IPS DF 19.7 (cell line): ENCODE measurements at regions not wholly inside any gene's neighbourhood (a gene's known extent, or its start where the extent isn't known, plus 50 kb on each side); places are given as distances from the start of the nearest gene placed in this dataset.
"Not testable (repeated sequence)": the region's sequence is repeated elsewhere in the genome, so short reads cannot be mapped to it uniquely, and the experiment has no call there.

ENCODE experiments used
- DNase-seq: peaks from one replicate; pipeline ENCODE4 v3.0.0-alpha.2; 2013; ENCODE audit warnings: low read depth, low spot score

- DNase-seq = no peak
Measured at GRCh38 chr3:173342679-173343078, 54.9 kb upstream of the NLGN1 start.

DNA sequence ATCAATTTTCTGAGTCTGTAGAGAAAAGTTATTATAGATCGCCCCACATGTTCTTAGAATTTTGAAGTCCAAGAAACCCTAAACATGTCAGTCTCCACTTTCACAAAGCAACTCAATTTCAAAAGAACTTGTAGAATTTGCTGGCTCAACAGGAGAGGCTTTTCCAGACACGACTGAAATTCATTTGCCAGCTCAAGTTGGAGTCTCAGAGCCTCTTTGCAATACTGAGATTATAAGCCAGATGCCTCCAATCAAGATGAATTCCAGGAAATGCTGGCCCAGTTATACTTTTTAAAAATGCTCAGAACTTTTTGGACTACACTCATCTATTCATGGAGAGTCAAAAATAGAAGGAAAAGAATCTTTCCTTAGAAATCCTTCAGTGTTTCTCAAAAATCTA lies 56.9 kb upstream of the NLGN1 start:
- DNase-seq = no peak

DNA sequence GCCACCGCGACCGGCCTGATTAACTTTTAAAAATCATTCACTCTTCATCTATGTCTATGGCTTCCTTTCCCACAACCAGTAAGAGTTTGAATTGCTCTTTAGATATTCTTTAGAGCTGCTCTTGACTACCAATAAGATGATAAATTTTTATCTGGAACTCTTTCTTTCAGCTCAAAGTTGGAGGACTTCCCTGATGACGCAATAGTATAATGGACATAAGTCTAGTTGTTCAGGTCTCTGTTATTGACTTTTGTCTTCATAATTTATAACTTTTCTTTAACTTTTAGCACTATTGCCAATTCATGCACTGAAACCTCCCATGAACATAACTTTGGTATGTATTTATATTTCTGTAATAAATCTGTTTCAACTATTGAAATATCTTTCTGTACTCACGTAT lies 61.3 kb upstream of the NLGN1 start:
- DNase-seq = no peak

DNA sequence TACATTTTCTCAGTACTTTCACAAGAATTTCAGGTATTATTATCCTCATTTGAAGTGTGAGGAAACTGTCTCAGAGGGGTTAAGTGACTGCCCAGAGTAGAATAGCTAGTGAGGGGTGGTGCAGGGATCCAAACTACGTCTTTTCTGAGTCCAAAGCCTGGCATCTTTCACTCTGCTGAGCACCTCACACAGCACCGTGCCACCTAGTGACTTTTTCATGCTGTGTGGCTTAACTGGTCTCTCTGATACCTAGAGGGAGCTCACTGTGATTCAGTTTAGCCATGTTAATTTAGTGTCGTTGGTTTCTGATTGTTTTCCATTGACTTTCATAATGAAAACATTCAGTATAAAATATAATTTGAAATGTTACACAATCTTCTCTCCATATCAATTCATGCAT lies 91.4 kb upstream of the NLGN1 start:
- DNase-seq = no peak

DNA sequence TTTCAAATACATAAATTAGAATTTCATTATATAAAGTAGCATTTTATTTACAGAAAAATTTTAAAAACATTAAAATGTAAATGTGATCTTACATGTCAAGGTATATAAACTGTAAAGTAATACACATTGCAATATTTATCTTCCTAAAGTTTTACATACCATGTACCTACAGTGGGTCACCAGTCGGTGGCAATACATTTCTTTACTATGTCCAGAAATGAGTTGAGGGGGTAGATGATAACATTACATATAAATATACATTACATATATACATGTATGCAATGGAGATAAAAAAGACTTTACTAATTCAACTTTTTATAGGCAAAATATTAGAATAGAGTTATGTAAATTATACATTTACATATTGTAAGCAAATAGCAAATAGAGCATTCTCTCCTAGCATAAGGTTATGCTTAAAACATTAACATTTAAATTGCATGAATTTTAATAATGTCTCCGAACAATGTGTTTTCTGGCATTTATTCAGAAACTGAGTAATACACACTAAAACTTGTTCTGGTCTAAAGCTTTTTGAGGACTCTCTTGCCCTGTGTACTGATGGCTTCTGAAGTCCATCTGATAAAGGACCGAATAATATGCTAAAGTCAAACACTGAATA lies 93.3 kb upstream of the NLGN1 start:
- no peak for DNase-seq

DNA sequence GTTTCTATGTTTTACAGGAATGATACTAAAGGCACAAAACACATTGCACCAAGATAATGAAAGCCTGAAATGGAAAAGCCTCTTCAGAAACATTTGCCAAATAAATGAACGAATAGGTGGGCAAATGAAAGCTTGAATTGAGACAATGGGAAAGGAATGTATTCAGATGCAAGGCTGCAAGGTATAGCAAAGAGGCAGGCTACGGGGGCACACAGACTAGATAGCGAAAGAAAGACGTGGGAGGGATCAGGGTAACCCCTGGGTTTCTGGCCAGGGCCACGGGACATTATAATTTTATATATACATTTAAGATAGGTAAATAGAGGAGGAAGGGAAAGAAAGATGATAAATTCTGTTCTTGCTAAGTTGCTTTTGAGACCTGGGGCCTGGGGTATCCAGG lies 95.9 kb upstream of the NLGN1 start:
- DNase-seq = no peak

DNA sequence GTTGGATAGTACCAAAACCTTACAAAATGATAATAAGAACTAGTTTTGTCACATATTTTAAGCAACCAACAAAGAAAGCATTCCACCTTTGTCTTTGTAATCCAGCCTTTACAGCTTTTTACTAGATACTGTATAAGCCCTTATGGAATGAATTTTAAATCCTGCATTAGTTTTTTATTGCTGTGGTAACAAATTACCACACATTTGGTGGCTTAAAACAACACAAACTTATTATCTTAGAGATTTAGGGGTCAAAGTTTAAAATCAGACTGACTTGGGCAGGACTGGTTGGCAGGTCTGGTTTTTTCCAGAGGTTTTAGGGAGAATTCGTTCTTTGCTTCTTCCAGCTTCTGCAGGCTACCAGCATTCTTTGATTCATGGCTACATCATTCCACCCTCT lies 108.5 kb upstream of the NLGN1 start:
- DNase-seq = no peak

- DNase-seq = no peak
Measured at GRCh38 chr3:173287361-173287760, 110.2 kb upstream of the NLGN1 start.

- DNase-seq = not testable (repeated sequence)
Measured at GRCh38 chr3:173286507-173286906, 111.0 kb upstream of the NLGN1 start.

DNA sequence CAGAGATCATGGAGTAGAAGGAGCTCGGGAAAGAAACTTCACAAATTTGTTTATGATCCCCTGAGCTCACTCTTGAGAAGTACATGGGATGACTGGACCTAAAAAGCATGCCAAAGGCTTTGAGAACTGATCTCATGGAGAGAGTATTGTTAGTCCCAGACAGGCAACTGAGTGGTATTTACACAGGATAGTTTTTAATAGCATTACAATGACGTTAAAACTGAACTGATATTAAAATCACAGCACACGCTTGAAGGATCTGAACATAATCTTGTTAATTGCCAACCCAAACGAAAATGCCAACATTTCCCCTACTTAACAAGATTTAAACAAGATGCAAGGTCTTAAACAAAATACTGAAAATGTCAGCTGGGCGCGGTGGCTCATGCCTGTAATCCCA lies 113.2 kb upstream of the NLGN1 start:
- DNase-seq = no peak

- DNase-seq = peak; percentile 5
Measured at GRCh38 chr3:173275740-173276139, 121.8 kb upstream of the NLGN1 start.

- no peak for DNase-seq
Measured at GRCh38 chr3:173273838-173274237, 123.7 kb upstream of the NLGN1 start.

DNA sequence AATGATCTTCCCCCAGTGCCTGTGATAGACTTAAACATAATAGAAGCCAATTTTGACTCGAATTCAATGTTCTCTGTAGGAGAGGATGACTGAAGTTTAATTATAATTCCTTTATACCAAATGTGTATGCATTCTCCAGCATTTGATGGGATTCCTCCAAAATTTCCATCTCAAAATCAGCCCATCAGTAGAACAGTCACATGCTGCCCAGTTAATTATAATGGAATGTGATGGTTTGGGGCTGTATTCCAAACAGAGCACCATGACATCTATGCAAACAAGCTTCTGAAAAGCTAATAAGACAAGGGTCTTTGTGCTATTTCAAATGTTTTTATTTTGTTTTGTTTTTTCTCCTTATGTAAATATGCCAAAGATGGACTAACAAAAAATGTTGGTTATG lies 127.7 kb upstream of the SPATA16 start:
- no peak for DNase-seq

GRCh38 chr3:173267716-173268115 lies 126.7 kb upstream of the SPATA16 start:
- DNase-seq = no peak

DNA sequence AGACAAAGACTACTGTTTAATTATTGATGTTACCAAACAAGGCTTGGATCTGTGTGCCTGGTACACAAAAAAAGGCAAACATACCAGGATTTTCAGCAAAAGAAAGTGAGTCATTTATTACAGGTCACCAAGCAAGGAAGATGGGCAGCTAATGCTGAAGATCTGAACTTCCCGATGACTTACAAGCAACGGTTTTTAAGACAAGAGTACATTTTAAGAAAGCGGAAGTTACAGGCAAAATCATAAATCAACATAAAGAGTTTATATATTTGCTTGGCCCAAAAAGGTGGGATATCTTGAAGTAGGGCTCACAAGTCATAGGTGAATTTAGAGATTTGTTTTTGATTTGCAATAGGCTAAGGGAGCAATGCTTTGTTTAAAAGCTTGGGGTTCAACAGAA lies 125.4 kb upstream of the SPATA16 start:
- DNase-seq = no peak

- no peak for DNase-seq
Measured at GRCh38 chr3:173258697-173259096, 117.7 kb upstream of the SPATA16 start.

- no peak for DNase-seq
Measured at GRCh38 chr3:173257797-173258196, 116.8 kb upstream of the SPATA16 start.

DNA sequence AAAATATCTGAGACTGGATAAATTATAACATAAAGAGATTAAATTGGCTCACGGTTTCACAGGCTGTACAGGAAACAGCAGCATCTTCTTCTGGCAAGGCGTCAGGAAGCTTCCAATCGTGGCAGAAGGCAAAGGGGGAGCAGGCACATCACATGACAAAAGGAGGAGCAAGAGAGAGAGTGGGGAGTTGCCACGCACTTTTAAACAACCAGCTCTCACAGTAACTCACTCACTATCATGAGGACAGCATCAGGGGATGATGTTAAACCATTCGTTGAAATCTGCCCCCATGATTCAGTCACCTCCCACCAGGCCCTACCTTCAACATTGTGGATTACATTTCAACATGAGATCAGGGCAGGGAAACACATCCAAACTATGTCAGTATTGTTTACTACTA lies 114.5 kb upstream of the SPATA16 start:
- DNase-seq = no peak

DNA sequence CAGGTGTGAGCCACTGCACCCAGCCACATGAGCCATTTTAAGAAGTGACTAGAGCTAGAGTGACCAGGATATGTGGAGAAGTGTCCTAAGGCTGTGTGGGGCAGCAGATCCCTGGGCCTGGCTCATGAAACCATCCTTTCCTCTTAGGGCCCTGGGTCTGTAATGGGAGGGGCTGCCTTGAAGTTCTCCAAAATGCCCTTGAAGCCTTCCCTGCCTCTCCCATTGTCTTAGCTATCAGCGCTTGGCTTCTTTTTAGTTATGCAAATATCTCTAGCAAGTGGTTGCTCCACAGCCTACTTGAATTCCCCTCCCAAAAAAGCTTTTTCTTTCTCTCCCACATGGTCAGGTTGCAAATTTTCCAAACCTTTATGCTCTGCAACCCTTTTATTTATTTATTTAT lies 112.4 kb upstream of the SPATA16 start:
- DNase-seq = peak; percentile 45

DNA sequence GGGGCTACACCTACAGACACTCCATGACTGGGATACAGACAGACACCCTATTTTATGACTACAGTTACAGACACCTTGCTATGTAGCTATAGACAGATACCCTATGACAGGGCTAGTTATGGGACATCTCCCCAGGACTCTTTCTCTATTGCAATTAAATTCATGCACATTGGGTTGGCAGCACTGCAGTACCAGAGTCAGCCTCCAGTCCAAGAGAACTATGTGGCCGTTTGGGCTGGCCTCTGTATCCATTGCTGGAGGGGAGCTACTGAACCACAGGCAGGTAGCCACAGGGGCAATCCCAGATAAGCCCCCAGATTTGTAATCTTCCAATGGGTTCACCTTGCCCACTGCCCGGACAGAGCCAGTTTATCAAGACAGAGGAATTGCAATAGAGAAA lies 108.4 kb upstream of the SPATA16 start:
- no peak for DNase-seq

DNA sequence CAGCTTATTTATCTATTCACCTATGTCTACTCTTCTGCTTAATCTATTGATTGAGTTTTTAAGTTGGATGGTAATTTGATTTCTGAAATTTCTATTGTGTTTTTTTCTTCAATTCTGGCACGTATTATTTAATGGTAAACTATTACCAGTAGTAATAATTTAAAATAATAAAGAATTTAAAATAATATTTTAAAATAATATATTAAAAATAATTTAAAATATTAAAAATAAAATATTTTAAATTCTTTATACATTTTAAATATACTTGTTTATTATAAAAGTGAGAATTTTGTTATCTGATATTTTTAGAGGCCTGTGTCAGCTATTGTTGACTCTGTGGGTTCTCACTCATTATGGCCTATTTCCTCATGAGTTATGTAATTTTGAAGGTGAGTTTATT lies 100.7 kb upstream of the SPATA16 start:
- DNase-seq = no peak

- DNase-seq = no peak
Measured at GRCh38 chr3:173238091-173238490, 97.1 kb upstream of the SPATA16 start.

DNA sequence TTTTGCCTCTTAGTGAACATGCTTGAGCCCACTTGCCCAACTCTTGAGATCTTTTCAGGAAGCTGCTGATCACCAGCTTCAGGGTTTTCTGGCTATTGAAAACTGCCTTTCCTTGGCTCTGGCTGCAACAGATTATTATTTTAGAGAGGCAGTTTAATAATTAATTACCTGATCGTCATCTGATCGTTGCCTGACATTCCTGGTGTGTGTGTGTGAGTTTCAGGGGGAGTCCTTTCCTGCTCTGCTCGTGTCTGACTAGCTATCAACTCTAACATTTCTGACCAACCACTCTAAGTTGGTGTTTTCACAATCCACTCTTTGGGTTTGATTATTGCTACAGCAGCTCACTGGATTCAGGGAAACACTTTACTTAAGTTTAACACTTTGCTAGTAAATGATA lies 84.3 kb upstream of the SPATA16 start:
- no peak for DNase-seq

- DNase-seq = peak; percentile 7
Measured at GRCh38 chr3:173221010-173221409, 80.0 kb upstream of the SPATA16 start.
